Adrenal gland (tissue), 9 donors: ENCODE measurements at regions not wholly inside any gene's neighbourhood (a gene's known extent, or its start where the extent isn't known, plus 50 kb on each side); places are given as distances from the start of the nearest gene placed in this dataset.

Experiments
- DNase-seq, 7 donors: peaks; one replicate each; pipeline ENCODE4 v3.0.0-alpha.2; 2019 to 2020
- H3K27ac ChIP-seq, 5 donors: fragments of 200-600 bp; sonication (generic) in 4 of 5; 1 replicate in 3 of 5; 2 replicates in 2 of 5; pipeline versions ENCODE4 v1.5.1 to v1.8.0; 2016 to 2020; ENCODE audit warnings: mild to moderate bottlenecking in 1 of 5
- H3K27me3 ChIP-seq: fragments of 200-600 bp; 2 replicates; pipeline ENCODE4 v1.8.0; 2021
- H3K36me3 ChIP-seq, 2 donors: fragments of 200-600 bp; replicated peaks in 1 of 2; 1 replicate in 1 of 2; 2 replicates in 1 of 2; pipeline versions ENCODE4 v1.5.1 to v1.8.0; 2018 to 2022
- H3K4me1 ChIP-seq, 2 donors: fragments of 200-600 bp; replicated peaks in 1 of 2; 1 replicate in 1 of 2; 2 replicates in 1 of 2; pipeline versions ENCODE4 v1.5.1 to v1.8.0; 2018 to 2021
- H3K4me3 ChIP-seq, 4 donors: fragments of 200-600 bp; sonication (generic) in 3 of 4; one replicate each; pipeline ENCODE4 v1.5.1; 2016 to 2018
- H3K9me3 ChIP-seq, 3 donors: fragments of 200-600 bp; sonication (generic) in 1 of 3; replicated peaks in 1 of 3; 1 replicate in 2 of 3; 2 replicates in 1 of 3; pipeline versions ENCODE4 v1.5.1 to v1.8.0; 2016 to 2021
- CTCF ChIP-seq, 6 experiments: fragments of 450-650 bp in 4 of 6; fragments of 200-600 bp in 2 of 6; sonication (generic) in 1 of 6; IDR thresholded peaks; 1 replicate in 5 of 6; 2 replicates in 1 of 6; pipeline versions ENCODE4 v1.5.1 to v1.8.0; 2016 to 2021; ENCODE audit warnings: antibody characterized with exemption in 6 of 6, mild to moderate bottlenecking in 2 of 6, moderate library complexity in 1 of 6
- POLR2A ChIP-seq, 2 donors: fragments of 450-650 bp; IDR thresholded peaks; one replicate each; pipeline ENCODE4 v1.6.1; 2017; ENCODE audit warnings: antibody characterized with exemption in 2 of 2, mild to moderate bottlenecking in 2 of 2, moderate library complexity in 1 of 2
- whole genome bisulfite sequencing, 4 donors: extraction: QIAGEN DNeasy Blood & Tissue Kit in 2 of 4; methylation state at CpG; one replicate each; pipeline versions ENCODE4 v1.1.5 to v1.1.7; 2013 to 2017; 5-methylcytosine and 5-hydroxymethylcytosine counted together
- intact Hi-C, 2 donors: fragments of 100-400 bp; cut with DNase I; formaldehyde crosslinking; loops; one replicate each; pipeline versions ENCODE4 v1.14.1 to v1.15.0; 2022 to 2023
- donor health status: healthy with polysubstance abuse.
- donor health status: Bipolar disorder and iron deficiency.
- donor health status: DM: yes; HTN: yes; CAD: no.
- donor health status: DM: no; HTN: no; CAD: no.
- donor health status: DM: no; HTN: no; CAD: no.

- intact Hi-C loops: no loop called here
- H3K27me3 ChIP-seq: no peaks in the 10 kb centered on the region
- DNase-seq: no peak
- H3K36me3 ChIP-seq: no peaks in the 10 kb centered on the region
- H3K4me3 ChIP-seq: no peak overlapping the region
- TF ChIP-seq POLR2A (IDR thresholded peaks at IDR 0.05): no peak
- TF ChIP-seq CTCF (IDR thresholded peaks at IDR 0.05): no peak
- H3K27ac ChIP-seq: no peak overlapping the region
- peaks cover 0 to under 1% of the 10 kb centered on the region in 2 donors for H3K4me1 ChIP-seq
- no peaks in the 10 kb centered on the region for H3K9me3 ChIP-seq
- 75 to 97% (median 88%) methylated on average over 1 of the region's 1 CpG for WGBS, 4 donors
Measured at GRCh38 chr11:104614961-104615360, 283.3 kb downstream of the CASP12 start.

GRCh38 chr11:104614117-104614680 lies 284.1 kb downstream of the CASP12 start:
- no peak for TF ChIP-seq CTCF (IDR thresholded peaks at IDR 0.05)
- TF ChIP-seq POLR2A (IDR thresholded peaks at IDR 0.05): no peak
- intact Hi-C loops: no loop called here

GRCh38 chr11:104610635-104611034 lies 287.6 kb downstream of the CASP12 start:
- no peak for DNase-seq
- 73 to 92% (median 86%) methylated on average over 3 of the region's 3 CpGs for WGBS, 4 donors
- intact Hi-C loops: no loop called here
- Histone ChIP-seq H3K4me1 (peaks cover 0 to 10% of the 10 kb centered on the region in 2 donors), H3K4me3 (no peak overlapping the region), H3K27me3 (no peaks in the 10 kb centered on the region), H3K36me3 (no peaks in the 10 kb centered on the region), H3K27ac (no peak overlapping the region), H3K9me3 (no peaks in the 10 kb centered on the region)
- TF ChIP-seq POLR2A (IDR thresholded peaks at IDR 0.05) (no peak), CTCF (IDR thresholded peaks at IDR 0.05) (no peak)

More at GRCh38 chr11:104614117-104614680, 284.1 kb downstream of the CASP12 start:
- no peaks in the 10 kb centered on the region for H3K9me3 ChIP-seq
- H3K27me3 ChIP-seq: no peaks in the 10 kb centered on the region
- H3K4me3 ChIP-seq: no peak overlapping the region
- DNase-seq: no peak
- peaks cover 0 to 9% of the 10 kb centered on the region in 2 donors for H3K4me1 ChIP-seq
- no peaks in the 10 kb centered on the region for H3K36me3 ChIP-seq
- no peak overlapping the region for H3K27ac ChIP-seq
- 80 to 92% (median 90%) methylated on average over 1 of the region's 1 CpG for WGBS, 4 donors

GRCh38 chr11:104609311-104610085 lies 288.8 kb downstream of the CASP12 start:
- Histone ChIP-seq H3K27me3 (no peaks in the 10 kb centered on the region), H3K36me3 (no peaks in the 10 kb centered on the region), H3K9me3 (no peaks in the 10 kb centered on the region), H3K27ac (peak overlapping the region in 3 of 5 donors; percentile 2 to 55 (median 3)), H3K4me1 (peaks cover 0 to 10% of the 10 kb centered on the region in 2 donors), H3K4me3 (no peak overlapping the region)
- DNase-seq: peak; percentile 20 to 55 (median 35)
- TF ChIP-seq POLR2A (IDR thresholded peaks at IDR 0.05): no peak
- TF ChIP-seq CTCF (IDR thresholded peaks at IDR 0.05): peak; percentile 55 to 70 (median 62)
- intact Hi-C loops: no loop called here
- WGBS, 4 donors: 43 to 54% (median 50%) methylated on average over 2 of the region's 2 CpGs
